ENCODE measurements at regions not wholly inside any gene's neighbourhood (a gene's known extent, or its start where the extent isn't known, plus 50 kb on each side); places are given as distances from the start of the nearest gene placed in this dataset.
A peak's percentile ranks its signal among the peaks of the same experiment; 100 is the strongest.

DNA sequence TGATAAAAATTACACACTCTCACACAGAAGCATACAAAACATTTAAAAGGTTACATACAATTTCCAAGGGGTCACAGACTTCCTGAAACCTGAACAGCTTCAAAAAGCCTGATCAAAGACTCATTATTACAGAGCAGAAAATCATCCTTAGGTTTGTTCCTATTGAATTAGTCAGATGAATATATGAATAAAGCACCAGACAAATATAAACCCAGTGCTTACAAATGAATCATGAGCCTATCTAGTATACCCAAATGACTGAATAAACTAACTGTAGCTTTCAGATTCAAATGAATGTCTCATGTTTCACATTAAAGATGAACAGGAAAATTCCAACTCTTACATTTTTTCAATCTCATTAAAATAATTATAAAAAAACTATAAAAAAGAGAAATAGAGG lies 550.3 kb downstream of the SUCLG1 start:
- H3K4me1 ChIP-seq (ENCODE audit: control insufficient read depth, extremely low read depth, insufficient read depth, low read length), result no peaks in the 10 kb centered on the region
- no peak overlapping the region for H3K27ac ChIP-seq (ENCODE audit: insufficient read depth, low read length)
- H4K20me1 ChIP-seq (ENCODE audit: control insufficient read depth, extremely low read depth, insufficient read depth, low read length), result no peaks in the 10 kb centered on the region
- no peak overlapping the region for H3K4me3 ChIP-seq (replicated peaks in 1 of 4; ENCODE audit: control extremely low read depth in 1 of 4, insufficient read depth in 1 of 4, low read depth in 3 of 4, low read length in 4 of 4)
- no peak overlapping the region for H2AFZ ChIP-seq (ENCODE audit: low read length)
- H3K9ac ChIP-seq (ENCODE audit: insufficient read depth, low read length), result no peak overlapping the region
- H3K9me3 ChIP-seq (ENCODE audit: control insufficient read depth, insufficient read depth, low read depth, low read length), result no peaks in the 10 kb centered on the region
- no peaks in the 10 kb centered on the region for H3K36me3 ChIP-seq (ENCODE audit: control insufficient read depth, insufficient read depth, low read length)
- H3K27me3 ChIP-seq (ENCODE audit: control insufficient read depth, insufficient read depth, low read length), result no peaks in the 10 kb centered on the region
- no peak for DNase-seq (ENCODE audit: low read depth in 2 of 2)
- no peaks in the 10 kb centered on the region for H3K79me2 ChIP-seq (ENCODE audit: control insufficient read depth, insufficient read depth, low read length)
- TF ChIP-seq EZH2 (IDR thresholded peaks at IDR 0.05; ENCODE audit: low read length, missing control alignments), result no peak
- TF ChIP-seq, protein P1, sequence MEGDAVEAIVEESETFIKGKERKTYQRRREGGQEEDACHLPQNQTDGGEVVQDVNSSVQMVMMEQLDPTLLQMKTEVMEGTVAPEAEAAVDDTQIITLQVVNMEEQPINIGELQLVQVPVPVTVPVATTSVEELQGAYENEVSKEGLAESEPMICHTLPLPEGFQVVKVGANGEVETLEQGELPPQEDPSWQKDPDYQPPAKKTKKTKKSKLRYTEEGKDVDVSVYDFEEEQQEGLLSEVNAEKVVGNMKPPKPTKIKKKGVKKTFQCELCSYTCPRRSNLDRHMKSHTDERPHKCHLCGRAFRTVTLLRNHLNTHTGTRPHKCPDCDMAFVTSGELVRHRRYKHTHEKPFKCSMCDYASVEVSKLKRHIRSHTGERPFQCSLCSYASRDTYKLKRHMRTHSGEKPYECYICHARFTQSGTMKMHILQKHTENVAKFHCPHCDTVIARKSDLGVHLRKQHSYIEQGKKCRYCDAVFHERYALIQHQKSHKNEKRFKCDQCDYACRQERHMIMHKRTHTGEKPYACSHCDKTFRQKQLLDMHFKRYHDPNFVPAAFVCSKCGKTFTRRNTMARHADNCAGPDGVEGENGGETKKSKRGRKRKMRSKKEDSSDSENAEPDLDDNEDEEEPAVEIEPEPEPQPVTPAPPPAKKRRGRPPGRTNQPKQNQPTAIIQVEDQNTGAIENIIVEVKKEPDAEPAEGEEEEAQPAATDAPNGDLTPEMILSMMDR (conservative IDR thresholded peaks at IDR 0.05 in 1 of 2, IDR thresholded peaks at IDR 0.05 in 1 of 2; ENCODE audit: low read depth in 1 of 2, low read length in 2 of 2), result no peak
- H3K4me2 ChIP-seq (ENCODE audit: extremely low read depth, insufficient read depth, low read length), result no peak overlapping the region

DNA sequence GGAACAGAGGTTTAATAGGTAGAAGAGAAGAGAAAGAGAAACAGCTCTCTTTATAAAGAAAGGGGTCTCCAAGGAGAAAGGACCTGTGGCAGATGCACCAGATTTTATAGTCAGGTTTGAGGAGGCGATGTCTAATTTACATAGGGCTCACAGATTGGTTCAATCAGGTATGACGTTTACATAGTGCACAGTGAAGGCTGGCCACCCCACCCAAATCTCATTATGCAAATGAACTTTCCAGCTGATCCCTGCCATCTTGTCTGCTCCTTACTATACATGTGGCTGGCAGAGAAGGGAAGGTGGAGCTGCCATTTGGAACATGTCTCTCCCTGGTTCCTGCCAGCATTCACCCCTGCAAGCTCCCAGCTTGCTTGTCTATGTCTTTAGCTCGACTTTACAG lies 557.8 kb downstream of the SUCLG1 start:
- no peak for DNase-seq (ENCODE audit: low read depth in 2 of 2)
- H2AFZ ChIP-seq (ENCODE audit: low read length), result no peak overlapping the region
- no peak overlapping the region for H3K27ac ChIP-seq (ENCODE audit: insufficient read depth, low read length)
- no peaks in the 10 kb centered on the region for H3K27me3 ChIP-seq (ENCODE audit: control insufficient read depth, insufficient read depth, low read length)
- H3K4me1 ChIP-seq (ENCODE audit: control insufficient read depth, extremely low read depth, insufficient read depth, low read length), result no peaks in the 10 kb centered on the region
- no peaks in the 10 kb centered on the region for H3K9me3 ChIP-seq (ENCODE audit: control insufficient read depth, insufficient read depth, low read depth, low read length)
- no peaks in the 10 kb centered on the region for H3K36me3 ChIP-seq (ENCODE audit: control insufficient read depth, insufficient read depth, low read length)
- no peak overlapping the region for H3K4me2 ChIP-seq (ENCODE audit: extremely low read depth, insufficient read depth, low read length)
- H3K4me3 ChIP-seq (replicated peaks in 1 of 4; ENCODE audit: control extremely low read depth in 1 of 4, insufficient read depth in 1 of 4, low read depth in 3 of 4, low read length in 4 of 4), result no peak overlapping the region
- no peak overlapping the region for H3K9ac ChIP-seq (ENCODE audit: insufficient read depth, low read length)
- TF ChIP-seq EZH2 (IDR thresholded peaks at IDR 0.05; ENCODE audit: low read length, missing control alignments), result no peak
- TF ChIP-seq, protein P1 (conservative IDR thresholded peaks at IDR 0.05 in 1 of 2, IDR thresholded peaks at IDR 0.05 in 1 of 2; ENCODE audit: low read depth in 1 of 2, low read length in 2 of 2), result no peak
- H3K79me2 ChIP-seq (ENCODE audit: control insufficient read depth, insufficient read depth, low read length), result no peaks in the 10 kb centered on the region
- H4K20me1 ChIP-seq (ENCODE audit: control insufficient read depth, extremely low read depth, insufficient read depth, low read length), result no peaks in the 10 kb centered on the region

DNA sequence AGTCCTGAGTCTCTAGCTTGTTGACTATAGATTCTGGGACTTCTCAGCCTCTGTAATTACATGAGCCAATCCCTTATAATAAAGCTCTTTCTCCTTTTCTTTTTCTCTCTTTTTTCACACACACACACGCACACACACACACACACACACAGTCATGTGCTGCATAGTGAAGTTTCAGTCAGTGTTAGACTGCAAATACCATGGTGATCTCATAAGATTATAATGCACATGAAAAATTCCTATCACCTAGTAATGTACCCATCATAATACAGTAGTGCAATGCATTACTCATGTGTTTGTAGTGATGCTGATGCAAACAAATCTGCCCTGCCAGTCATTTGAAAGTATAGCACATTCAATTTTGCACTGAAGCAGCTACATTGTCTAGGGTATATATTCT lies 558.2 kb downstream of the SUCLG1 start:
- peak; percentile 18 to 33 for DNase-seq (ENCODE audit: low read depth in 2 of 2)
- Histone ChIP-seq H3K79me2 (ENCODE audit: control insufficient read depth, insufficient read depth, low read length) (no peaks in the 10 kb centered on the region), H3K27ac (ENCODE audit: insufficient read depth, low read length) (no peak overlapping the region), H2AFZ (ENCODE audit: low read length) (no peak overlapping the region), H4K20me1 (ENCODE audit: control insufficient read depth, extremely low read depth, insufficient read depth, low read length) (no peaks in the 10 kb centered on the region), H3K9me3 (ENCODE audit: control insufficient read depth, insufficient read depth, low read depth, low read length) (no peaks in the 10 kb centered on the region), H3K27me3 (ENCODE audit: control insufficient read depth, insufficient read depth, low read length) (no peaks in the 10 kb centered on the region), H3K4me1 (ENCODE audit: control insufficient read depth, extremely low read depth, insufficient read depth, low read length) (no peaks in the 10 kb centered on the region), H3K4me2 (ENCODE audit: extremely low read depth, insufficient read depth, low read length) (no peak overlapping the region), H3K36me3 (ENCODE audit: control insufficient read depth, insufficient read depth, low read length) (no peaks in the 10 kb centered on the region), H3K9ac (ENCODE audit: insufficient read depth, low read length) (no peak overlapping the region), H3K4me3 (replicated peaks in 1 of 4; ENCODE audit: control extremely low read depth in 1 of 4, insufficient read depth in 1 of 4, low read depth in 3 of 4, low read length in 4 of 4) (no peak overlapping the region)
- TF ChIP-seq, protein P1 (conservative IDR thresholded peaks at IDR 0.05 in 1 of 2, IDR thresholded peaks at IDR 0.05 in 1 of 2; ENCODE audit: low read depth in 1 of 2, low read length in 2 of 2), result no peak
- TF ChIP-seq EZH2 (IDR thresholded peaks at IDR 0.05; ENCODE audit: low read length, missing control alignments), result no peak

Measured in fibroblast of lung (primary cell).